ENCODE measurements at regions not wholly inside any gene's neighbourhood (a gene's known extent, or its start where the extent isn't known, plus 50 kb on each side); places are given as distances from the start of the nearest gene placed in this dataset.
"Not testable (repeated sequence)": the region's sequence is repeated elsewhere in the genome, so short reads cannot be mapped to it uniquely, and the experiment has no call there.

- TF ChIP-seq, protein P1, sequence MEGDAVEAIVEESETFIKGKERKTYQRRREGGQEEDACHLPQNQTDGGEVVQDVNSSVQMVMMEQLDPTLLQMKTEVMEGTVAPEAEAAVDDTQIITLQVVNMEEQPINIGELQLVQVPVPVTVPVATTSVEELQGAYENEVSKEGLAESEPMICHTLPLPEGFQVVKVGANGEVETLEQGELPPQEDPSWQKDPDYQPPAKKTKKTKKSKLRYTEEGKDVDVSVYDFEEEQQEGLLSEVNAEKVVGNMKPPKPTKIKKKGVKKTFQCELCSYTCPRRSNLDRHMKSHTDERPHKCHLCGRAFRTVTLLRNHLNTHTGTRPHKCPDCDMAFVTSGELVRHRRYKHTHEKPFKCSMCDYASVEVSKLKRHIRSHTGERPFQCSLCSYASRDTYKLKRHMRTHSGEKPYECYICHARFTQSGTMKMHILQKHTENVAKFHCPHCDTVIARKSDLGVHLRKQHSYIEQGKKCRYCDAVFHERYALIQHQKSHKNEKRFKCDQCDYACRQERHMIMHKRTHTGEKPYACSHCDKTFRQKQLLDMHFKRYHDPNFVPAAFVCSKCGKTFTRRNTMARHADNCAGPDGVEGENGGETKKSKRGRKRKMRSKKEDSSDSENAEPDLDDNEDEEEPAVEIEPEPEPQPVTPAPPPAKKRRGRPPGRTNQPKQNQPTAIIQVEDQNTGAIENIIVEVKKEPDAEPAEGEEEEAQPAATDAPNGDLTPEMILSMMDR (IDR thresholded peaks at IDR 0.05) = not testable (repeated sequence)
- not testable (repeated sequence) for TF ChIP-seq MAX (IDR thresholded peaks at IDR 0.05; ENCODE audit: low read depth); SIN3A (IDR thresholded peaks at IDR 0.05; ENCODE audit: borderline replicate concordance, low read depth, low read length); YY1 (IDR thresholded peaks at IDR 0.05; ENCODE audit: low read depth); POLR2AphosphoS5 (IDR thresholded peaks at IDR 0.05; ENCODE audit: low read depth, low read length); EZH2phosphoT487 (IDR thresholded peaks at IDR 0.05; ENCODE audit: borderline replicate concordance, low read depth); TAF1 (IDR thresholded peaks at IDR 0.05; ENCODE audit: borderline replicate concordance, low read depth, low read length); REST (IDR thresholded peaks at IDR 0.05; ENCODE audit: low read depth, low read length); FOXJ3 (CRISPR knock-in tag; IDR thresholded peaks at IDR 0.05); PBX3 (IDR thresholded peaks at IDR 0.05); MEF2A (IDR thresholded peaks at IDR 0.05; ENCODE audit: borderline replicate concordance, low read depth)
These were observed 324.7 kb downstream of the ANAPC1 start for GRCh38 chr2:111559301-111559700.
